Activated T-helper 17 cell treated with anti-CD3 and anti-CD28 coated beads, Interleukin-2, amount 50 U/mL, for 72 hours (primary cell): ENCODE measurements at regions not wholly inside any gene's neighbourhood (a gene's known extent, or its start where the extent isn't known, plus 50 kb on each side); places are given as distances from the start of the nearest gene placed in this dataset.
"Not testable (repeated sequence)": the region's sequence is repeated elsewhere in the genome, so short reads cannot be mapped to it uniquely, and the experiment has no call there.

Experiments used
- ATAC-seq: fragments of 150-1000 bp; cut with Tn5 transposase; replicated peaks from 2 replicates; pipeline ENCODE4 v1.10.0; 2021; ENCODE audit warnings: mild to moderate bottlenecking, moderate library complexity
- H3K27ac Mint-ChIP-seq: one replicate; pipeline ENCODE4 v1.8.0; 2022; ENCODE audit warnings: mixed read lengths
- H3K27me3 Mint-ChIP-seq: one replicate; pipeline ENCODE4 v1.8.0; 2022; ENCODE audit warnings: mixed read lengths
- H3K36me3 Mint-ChIP-seq: one replicate; pipeline ENCODE4 v1.8.0; 2022; ENCODE audit warnings: low read depth, mild to moderate bottlenecking, mixed read lengths
- H3K4me1 Mint-ChIP-seq: one replicate; pipeline ENCODE4 v1.8.0; 2022; ENCODE audit warnings: mixed read lengths
- H3K4me3 Mint-ChIP-seq: one replicate; pipeline ENCODE4 v1.8.0; 2022; ENCODE audit warnings: mild to moderate bottlenecking, mixed read lengths
- H3K9me3 Mint-ChIP-seq: one replicate; pipeline ENCODE4 v1.8.0; 2022; ENCODE audit warnings: mixed read lengths

DNA sequence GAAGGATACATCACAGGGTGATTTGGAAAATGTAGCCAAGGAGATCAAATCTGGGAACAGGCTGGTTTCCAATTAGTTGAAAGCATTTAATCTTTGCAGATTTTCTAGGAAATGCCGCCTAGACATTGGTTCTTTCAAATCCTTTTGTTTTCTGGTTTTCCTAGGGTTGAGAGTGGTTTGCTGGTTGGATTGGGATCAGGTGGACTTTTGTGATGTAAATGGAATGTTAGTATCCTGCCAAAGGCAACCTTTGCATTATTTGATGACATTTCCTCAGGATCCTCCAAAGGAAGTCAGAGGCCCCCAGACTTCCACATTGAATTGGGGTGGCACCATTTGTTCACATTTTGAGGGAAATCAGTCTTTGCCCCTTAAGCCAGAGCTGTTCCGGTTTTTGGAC lies 245.5 kb upstream of the RPS23 start:
- peaks cover 5% of the 10 kb centered on the region for H3K4me1 Mint-ChIP-seq
- ATAC-seq, result no peak
- H3K4me3 Mint-ChIP-seq, result no peak overlapping the region

DNA sequence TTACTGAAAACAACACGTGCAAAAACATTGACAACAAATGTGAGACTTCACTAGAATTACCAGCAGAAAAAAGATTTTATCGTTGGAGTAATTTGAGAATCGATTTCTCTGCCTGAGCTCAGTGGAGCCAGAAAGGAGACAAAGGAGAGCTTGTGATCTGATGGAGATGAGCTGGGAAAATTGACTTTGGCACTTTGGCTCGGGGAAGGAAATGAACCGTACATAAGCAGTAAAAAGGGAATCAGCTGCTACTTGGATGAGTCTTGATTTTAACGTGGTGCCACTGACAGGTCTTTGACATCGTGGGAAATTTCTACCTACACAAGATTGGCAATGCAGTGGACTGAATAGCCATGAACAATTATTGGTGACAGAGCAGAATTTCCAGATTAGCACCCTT lies 244.7 kb upstream of the RPS23 start:
- no peak for ATAC-seq
- Mint-ChIP-seq H3K36me3 (no peaks in the 10 kb centered on the region), H3K4me3 (no peak overlapping the region), H3K27me3 (peaks cover 4% of the 10 kb centered on the region), H3K4me1 (peaks cover 5% of the 10 kb centered on the region), H3K9me3 (no peaks in the 10 kb centered on the region), H3K27ac (no peak overlapping the region)

More for the DNA sequence above, 245.5 kb upstream of the RPS23 start:
- no peaks in the 10 kb centered on the region for H3K9me3 Mint-ChIP-seq
- H3K27me3 Mint-ChIP-seq, result peaks cover 4% of the 10 kb centered on the region
- H3K27ac Mint-ChIP-seq, result no peak overlapping the region
- no peaks in the 10 kb centered on the region for H3K36me3 Mint-ChIP-seq

- Mint-ChIP-seq H3K4me3 (no peak overlapping the region), H3K27ac (no peak overlapping the region), H3K4me1 (peaks cover 3% of the 10 kb centered on the region), H3K9me3 (no peaks in the 10 kb centered on the region), H3K36me3 (no peaks in the 10 kb centered on the region), H3K27me3 (peaks cover 4% of the 10 kb centered on the region)
- no peak for ATAC-seq
These were observed 243.4 kb upstream of the RPS23 start for GRCh38 chr5:82521431-82522051.

GRCh38 chr5:82519558-82519957 lies 241.4 kb upstream of the RPS23 start:
- Mint-ChIP-seq H3K4me1 (no peaks in the 10 kb centered on the region), H3K4me3 (no peak overlapping the region), H3K36me3 (no peaks in the 10 kb centered on the region), H3K27me3 (peaks cover 4% of the 10 kb centered on the region), H3K27ac (no peak overlapping the region), H3K9me3 (no peaks in the 10 kb centered on the region)
- ATAC-seq, result no peak

- no peak overlapping the region for H3K27ac Mint-ChIP-seq
- no peak overlapping the region for H3K4me3 Mint-ChIP-seq
- peaks cover 4% of the 10 kb centered on the region for H3K27me3 Mint-ChIP-seq
These were observed 239.5 kb upstream of the RPS23 start for GRCh38 chr5:82517544-82518075.

DNA sequence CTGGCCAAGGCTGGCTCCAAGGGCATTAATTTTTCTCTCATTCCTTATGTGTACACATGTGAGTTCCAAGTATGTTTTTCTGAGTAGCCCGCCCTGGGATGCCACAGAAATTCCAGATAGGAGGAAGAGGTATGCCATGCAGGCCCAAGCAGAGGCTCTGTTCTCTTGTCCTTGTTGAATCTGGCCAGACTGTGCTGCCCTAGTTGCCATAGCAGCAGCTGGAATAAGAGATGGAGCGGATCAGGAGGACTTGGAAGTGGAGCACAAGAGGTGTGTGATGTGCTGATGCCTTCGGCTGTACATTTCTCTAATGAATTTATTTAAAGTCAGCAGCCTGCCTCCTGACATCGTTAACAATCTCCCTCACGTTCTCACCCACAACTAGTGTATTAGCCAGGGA lies 235.6 kb upstream of the RPS23 start:
- Mint-ChIP-seq H3K4me1 (no peaks in the 10 kb centered on the region), H3K27me3 (no peaks in the 10 kb centered on the region), H3K9me3 (no peaks in the 10 kb centered on the region), H3K4me3 (no peak overlapping the region), H3K36me3 (no peaks in the 10 kb centered on the region), H3K27ac (no peak overlapping the region)
- no peak for ATAC-seq

More at GRCh38 chr5:82517544-82518075, 239.5 kb upstream of the RPS23 start:
- no peaks in the 10 kb centered on the region for H3K4me1 Mint-ChIP-seq
- ATAC-seq, result no peak
- no peaks in the 10 kb centered on the region for H3K36me3 Mint-ChIP-seq
- no peaks in the 10 kb centered on the region for H3K9me3 Mint-ChIP-seq

- Mint-ChIP-seq H3K9me3 (peaks cover 9% of the 10 kb centered on the region), H3K27me3 (no peaks in the 10 kb centered on the region), H3K36me3 (no peaks in the 10 kb centered on the region), H3K27ac (peak overlapping the region; percentile 37), H3K4me3 (no peak overlapping the region), H3K4me1 (no peaks in the 10 kb centered on the region)
- peak; percentile 82 for ATAC-seq
These were observed 233.9 kb upstream of the RPS23 start for GRCh38 chr5:82512025-82512424.

GRCh38 chr5:82511134-82511533 lies 233.0 kb upstream of the RPS23 start:
- no peaks in the 10 kb centered on the region for H3K4me1 Mint-ChIP-seq
- no peaks in the 10 kb centered on the region for H3K36me3 Mint-ChIP-seq
- H3K27ac Mint-ChIP-seq, result no peak overlapping the region
- H3K9me3 Mint-ChIP-seq, result peaks cover 12% of the 10 kb centered on the region
- H3K4me3 Mint-ChIP-seq, result no peak overlapping the region
- no peak for ATAC-seq
- peaks cover 4% of the 10 kb centered on the region for H3K27me3 Mint-ChIP-seq

- peaks cover 4% of the 10 kb centered on the region for H3K27me3 Mint-ChIP-seq
- ATAC-seq, result no peak
- H3K4me1 Mint-ChIP-seq, result no peaks in the 10 kb centered on the region
These were observed 231.6 kb upstream of the RPS23 start for GRCh38 chr5:82509762-82510161.

GRCh38 chr5:82506390-82506789 lies 228.2 kb upstream of the RPS23 start:
- ATAC-seq, H3K4me1 Mint-ChIP-seq, H3K36me3 Mint-ChIP-seq, H3K27ac Mint-ChIP-seq, H3K4me3 Mint-ChIP-seq, H3K27me3 Mint-ChIP-seq: not testable (repeated sequence)
- peaks cover 12% of the 10 kb centered on the region for H3K9me3 Mint-ChIP-seq

More at GRCh38 chr5:82509762-82510161, 231.6 kb upstream of the RPS23 start:
- Mint-ChIP-seq H3K4me3 (no peak overlapping the region), H3K27ac (no peak overlapping the region), H3K9me3 (peaks cover 12% of the 10 kb centered on the region), H3K36me3 (no peaks in the 10 kb centered on the region)

DNA sequence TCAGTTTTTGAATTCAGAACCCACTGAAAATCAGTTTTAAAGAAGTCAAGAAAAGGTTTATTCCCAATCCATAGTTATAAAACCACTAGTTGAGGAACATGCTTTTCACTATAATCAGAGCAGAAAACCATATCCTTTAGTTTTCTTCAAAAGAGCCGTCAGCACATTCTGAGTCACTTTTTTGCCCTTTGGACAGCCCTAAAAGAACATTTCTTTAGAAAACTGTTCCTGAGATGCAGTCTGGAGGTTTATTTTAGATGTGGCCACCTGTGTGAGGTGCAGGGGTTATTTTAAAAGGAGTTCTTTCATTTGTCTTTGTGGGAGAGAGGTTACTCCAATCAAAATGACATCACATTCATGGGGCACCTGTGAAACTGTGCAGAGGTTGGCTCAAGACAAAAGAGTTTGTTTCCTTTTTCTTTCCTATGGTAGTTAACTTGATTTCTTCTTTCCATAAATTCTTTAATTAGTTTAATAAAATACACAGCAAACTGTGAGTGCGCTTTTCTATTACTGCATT lies 221.6 kb upstream of the RPS23 start:
- no peaks in the 10 kb centered on the region for H3K36me3 Mint-ChIP-seq
- H3K27me3 Mint-ChIP-seq, result no peaks in the 10 kb centered on the region
- H3K4me1 Mint-ChIP-seq, result no peaks in the 10 kb centered on the region
- no peak for ATAC-seq
- no peak overlapping the region for H3K4me3 Mint-ChIP-seq
- no peaks in the 10 kb centered on the region for H3K9me3 Mint-ChIP-seq
- H3K27ac Mint-ChIP-seq, result no peak overlapping the region

GRCh38 chr5:82497242-82497641 lies 219.1 kb upstream of the RPS23 start:
- H3K27ac Mint-ChIP-seq, result no peak overlapping the region
- no peak overlapping the region for H3K4me3 Mint-ChIP-seq
- no peak for ATAC-seq
- no peaks in the 10 kb centered on the region for H3K9me3 Mint-ChIP-seq
- no peaks in the 10 kb centered on the region for H3K27me3 Mint-ChIP-seq
- H3K36me3 Mint-ChIP-seq, result no peaks in the 10 kb centered on the region
- H3K4me1 Mint-ChIP-seq, result no peaks in the 10 kb centered on the region

GRCh38 chr5:82494942-82495341 lies 216.8 kb upstream of the RPS23 start:
- no peaks in the 10 kb centered on the region for H3K9me3 Mint-ChIP-seq
- no peak overlapping the region for H3K27ac Mint-ChIP-seq
- H3K27me3 Mint-ChIP-seq, result no peaks in the 10 kb centered on the region
- no peaks in the 10 kb centered on the region for H3K4me1 Mint-ChIP-seq
- H3K4me3 Mint-ChIP-seq, result no peak overlapping the region
- ATAC-seq, result no peak
- H3K36me3 Mint-ChIP-seq, result no peaks in the 10 kb centered on the region

DNA sequence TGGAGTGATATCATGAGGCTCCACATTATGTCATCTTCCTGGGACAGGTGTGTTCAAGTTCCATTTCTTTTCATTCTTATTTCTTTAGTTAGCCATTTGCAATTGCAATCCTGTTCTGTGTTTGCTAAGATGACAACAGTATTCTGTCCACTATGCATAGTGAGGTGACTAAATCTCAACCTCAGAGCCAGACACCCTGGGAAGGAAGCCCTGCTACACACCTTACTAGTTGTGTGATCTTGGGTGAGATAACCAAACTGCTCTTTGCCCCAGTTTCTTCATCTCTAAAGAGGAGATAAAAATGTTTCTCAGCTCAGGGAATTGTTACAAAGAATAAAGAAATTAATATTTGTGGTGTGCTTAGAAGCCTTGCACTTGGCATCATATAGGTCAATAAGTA lies 215.1 kb upstream of the RPS23 start:
- no peaks in the 10 kb centered on the region for H3K4me1 Mint-ChIP-seq
- H3K27ac Mint-ChIP-seq, result no peak overlapping the region
- H3K4me3 Mint-ChIP-seq, result no peak overlapping the region
- H3K36me3 Mint-ChIP-seq, result no peaks in the 10 kb centered on the region
- H3K27me3 Mint-ChIP-seq, result no peaks in the 10 kb centered on the region
- no peaks in the 10 kb centered on the region for H3K9me3 Mint-ChIP-seq
- ATAC-seq, result no peak

GRCh38 chr5:82491397-82491796 lies 213.2 kb upstream of the RPS23 start:
- no peak for ATAC-seq
- Mint-ChIP-seq H3K27ac (no peak overlapping the region), H3K4me1 (no peaks in the 10 kb centered on the region), H3K36me3 (no peaks in the 10 kb centered on the region), H3K4me3 (no peak overlapping the region), H3K9me3 (no peaks in the 10 kb centered on the region), H3K27me3 (no peaks in the 10 kb centered on the region)
